Esophagus squamous epithelium (tissue), 4 donors: ENCODE measurements at regions not wholly inside any gene's neighbourhood (a gene's known extent, or its start where the extent isn't known, plus 50 kb on each side); places are given as distances from the start of the nearest gene placed in this dataset.

Experiments used
- POLR2A ChIP-seq, 4 donors: fragments of 450-650 bp; IDR thresholded peaks; one replicate each; pipeline ENCODE4 v1.6.1; 2017; ENCODE audit warnings: antibody characterized with exemption in 4 of 4, mild to moderate bottlenecking in 4 of 4, moderate library complexity in 3 of 4
- TF ChIP-seq, protein P1 (sequence below), 6 experiments: fragments of 450-650 bp in 4 of 6; fragments of 200-600 bp in 2 of 6; sonication (generic) in 2 of 6; IDR thresholded peaks; one replicate each; pipeline ENCODE4 v1.5.1; 2016 to 2019; ENCODE audit warnings: antibody characterized with exemption in 6 of 6, mild to moderate bottlenecking in 4 of 6, moderate library complexity in 4 of 6

DNA sequence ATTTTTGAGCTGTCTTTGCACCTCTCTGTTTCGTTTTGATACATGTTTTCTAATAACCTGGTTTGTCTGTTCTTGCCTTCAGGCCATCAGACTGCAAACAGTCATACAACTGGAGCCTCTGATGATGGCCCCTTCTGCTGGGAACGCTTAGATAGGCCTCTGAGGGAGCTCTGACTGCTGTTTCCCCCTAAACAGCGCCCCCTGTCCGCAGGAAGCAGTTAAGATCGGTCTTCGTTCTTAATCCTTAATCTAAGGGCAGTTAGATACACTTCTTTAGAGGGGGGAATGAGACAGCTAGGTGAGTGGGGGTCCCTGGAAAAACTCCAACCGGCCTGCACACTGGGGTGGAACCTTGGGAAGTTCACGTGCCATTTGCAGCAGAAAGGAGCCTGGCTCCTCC is 1338.8 kb upstream of the SEL1L start:
- TF ChIP-seq, protein P1, sequence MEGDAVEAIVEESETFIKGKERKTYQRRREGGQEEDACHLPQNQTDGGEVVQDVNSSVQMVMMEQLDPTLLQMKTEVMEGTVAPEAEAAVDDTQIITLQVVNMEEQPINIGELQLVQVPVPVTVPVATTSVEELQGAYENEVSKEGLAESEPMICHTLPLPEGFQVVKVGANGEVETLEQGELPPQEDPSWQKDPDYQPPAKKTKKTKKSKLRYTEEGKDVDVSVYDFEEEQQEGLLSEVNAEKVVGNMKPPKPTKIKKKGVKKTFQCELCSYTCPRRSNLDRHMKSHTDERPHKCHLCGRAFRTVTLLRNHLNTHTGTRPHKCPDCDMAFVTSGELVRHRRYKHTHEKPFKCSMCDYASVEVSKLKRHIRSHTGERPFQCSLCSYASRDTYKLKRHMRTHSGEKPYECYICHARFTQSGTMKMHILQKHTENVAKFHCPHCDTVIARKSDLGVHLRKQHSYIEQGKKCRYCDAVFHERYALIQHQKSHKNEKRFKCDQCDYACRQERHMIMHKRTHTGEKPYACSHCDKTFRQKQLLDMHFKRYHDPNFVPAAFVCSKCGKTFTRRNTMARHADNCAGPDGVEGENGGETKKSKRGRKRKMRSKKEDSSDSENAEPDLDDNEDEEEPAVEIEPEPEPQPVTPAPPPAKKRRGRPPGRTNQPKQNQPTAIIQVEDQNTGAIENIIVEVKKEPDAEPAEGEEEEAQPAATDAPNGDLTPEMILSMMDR (IDR thresholded peaks at IDR 0.05), result no peak
- TF ChIP-seq POLR2A (IDR thresholded peaks at IDR 0.05), result no peak
